Karpas-422 (cell line): ENCODE measurements at regions not wholly inside any gene's neighbourhood (a gene's known extent, or its start where the extent isn't known, plus 50 kb on each side); places are given as distances from the start of the nearest gene placed in this dataset.

Experiments used
- DNase-seq: peaks from one replicate; pipeline ENCODE4 v3.0.0-alpha.2; 2015
- H2AFZ ChIP-seq: fragments of 200-600 bp; sonication (generic); 2 replicates; pipeline ENCODE4 v1.6.1; 2014; ENCODE audit warnings: antibody characterized with exemption, low read length, mixed read lengths
- H3K27ac ChIP-seq: fragments of 200-600 bp; sonication (generic); 2 replicates; pipeline ENCODE4 v1.5.1; 2014; ENCODE audit warnings: mild to moderate bottlenecking, low read length, moderate library complexity
- H3K27me3 ChIP-seq: fragments of 200-600 bp; sonication (generic); 2 replicates; pipeline ENCODE4 v1.6.1; 2014; ENCODE audit warnings: low read length, mixed read lengths
- H3K36me3 ChIP-seq: fragments of 200-600 bp; sonication (generic); 2 replicates; pipeline ENCODE4 v1.6.1; 2014; ENCODE audit warnings: low read length, mixed read lengths; ENCODE audit not compliant: insufficient read depth
- H3K4me1 ChIP-seq: fragments of 200-600 bp; sonication (generic); 2 replicates; pipeline ENCODE4 v1.6.1; 2014; ENCODE audit warnings: mild to moderate bottlenecking, low read length, mixed read lengths
- H3K4me2 ChIP-seq: fragments of 200-600 bp; sonication (generic); 2 replicates; pipeline ENCODE4 v1.6.1; 2014; ENCODE audit warnings: low read length, low read depth, mild to moderate bottlenecking; ENCODE audit not compliant: poor library complexity, severe bottlenecking
- H3K4me3 ChIP-seq: fragments of 200-600 bp; sonication (generic); 2 replicates; pipeline ENCODE4 v1.5.1; 2014; ENCODE audit warnings: mild to moderate bottlenecking, antibody characterized with exemption, low read length, mixed read lengths
- H3K79me2 ChIP-seq: fragments of 200-600 bp; sonication (generic); 2 replicates; pipeline ENCODE4 v1.6.1; 2014; ENCODE audit warnings: mild to moderate bottlenecking, low read length, mixed read lengths
- H3K9ac ChIP-seq: fragments of 200-600 bp; sonication (generic); 2 replicates; pipeline ENCODE4 v1.6.0; 2014; ENCODE audit warnings: low read length
- H3K9me2 ChIP-seq: fragments of 200-600 bp; sonication (generic), shearing (Covaris generic); replicated peaks from 2 replicates; pipeline ENCODE4 v1.6.0; 2014; ENCODE audit warnings: mild to moderate bottlenecking, low read length, moderate library complexity; ENCODE audit not compliant: insufficient read depth
- H3K9me3 ChIP-seq: fragments of 300-700, 200-600 bp; sonication (generic); 2 replicates; pipeline ENCODE4 v1.6.1; 2014; ENCODE audit warnings: low read length, mixed read lengths
- H4K20me1 ChIP-seq: fragments of 200-600 bp; sonication (generic); 2 replicates; pipeline ENCODE4 v1.6.1; 2014; ENCODE audit warnings: mild to moderate bottlenecking, antibody characterized with exemption, low read length, low read depth; ENCODE audit not compliant: insufficient read depth

- H3K4me2 ChIP-seq = no peak overlapping the region
- H3K9me2 ChIP-seq = no peaks in the 10 kb centered on the region; the same call in 1 of the 2 replicates
- H3K9me3 ChIP-seq = no peaks in the 10 kb centered on the region
- no peaks in the 10 kb centered on the region for H3K4me1 ChIP-seq
- H3K4me3 ChIP-seq = no peak overlapping the region
- no peak overlapping the region for H3K9ac ChIP-seq
- no peaks in the 10 kb centered on the region for H3K27me3 ChIP-seq
- H3K27ac ChIP-seq = no peak overlapping the region
- H3K79me2 ChIP-seq = no peaks in the 10 kb centered on the region
- DNase-seq = no peak
- H4K20me1 ChIP-seq = no peaks in the 10 kb centered on the region
- no peak overlapping the region for H2AFZ ChIP-seq
- no peaks in the 10 kb centered on the region for H3K36me3 ChIP-seq
Observed at GRCh38 chr4:14428125-14428524, 574.2 kb upstream of the CPEB2 start.

GRCh38 chr4:14431155-14432134, 570.8 kb upstream of the CPEB2 start:
- Histone ChIP-seq H3K4me2 (no peak overlapping the region), H3K4me1 (no peaks in the 10 kb centered on the region), H3K9ac (no peak overlapping the region), H3K27ac (no peak overlapping the region), H3K79me2 (no peaks in the 10 kb centered on the region), H3K9me3 (no peaks in the 10 kb centered on the region), H3K9me2 (no peaks in the 10 kb centered on the region; the same call in 1 of the 2 replicates), H3K27me3 (no peaks in the 10 kb centered on the region), H3K36me3 (no peaks in the 10 kb centered on the region), H2AFZ (no peak overlapping the region), H4K20me1 (no peaks in the 10 kb centered on the region), H3K4me3 (no peak overlapping the region)
- DNase-seq = no peak

- DNase-seq = no peak
- H3K4me2 ChIP-seq = no peak overlapping the region
- H3K27me3 ChIP-seq = no peaks in the 10 kb centered on the region
- H3K79me2 ChIP-seq = no peaks in the 10 kb centered on the region
- H3K27ac ChIP-seq = no peak overlapping the region
- H3K9me3 ChIP-seq = no peaks in the 10 kb centered on the region
- H3K4me3 ChIP-seq = no peak overlapping the region
- no peaks in the 10 kb centered on the region for H4K20me1 ChIP-seq
- no peak overlapping the region for H2AFZ ChIP-seq
- no peaks in the 10 kb centered on the region for H3K4me1 ChIP-seq
- H3K9me2 ChIP-seq = no peaks in the 10 kb centered on the region
- H3K36me3 ChIP-seq = no peaks in the 10 kb centered on the region
- H3K9ac ChIP-seq = no peak overlapping the region
Observed at GRCh38 chr4:14434483-14434882, 567.8 kb upstream of the CPEB2 start.

- Histone ChIP-seq H2AFZ (no peak overlapping the region), H3K4me3 (no peak overlapping the region), H3K79me2 (no peaks in the 10 kb centered on the region), H3K9me3 (no peaks in the 10 kb centered on the region), H3K9me2 (no peaks in the 10 kb centered on the region), H4K20me1 (no peaks in the 10 kb centered on the region), H3K9ac (no peak overlapping the region), H3K36me3 (no peaks in the 10 kb centered on the region), H3K4me2 (no peak overlapping the region), H3K27me3 (no peaks in the 10 kb centered on the region), H3K27ac (no peak overlapping the region), H3K4me1 (no peaks in the 10 kb centered on the region)
- DNase-seq = no peak
Observed at GRCh38 chr4:14434916-14435315, 567.4 kb upstream of the CPEB2 start.

GRCh38 chr4:14441561-14441960, 560.7 kb upstream of the CPEB2 start:
- H3K79me2 ChIP-seq = no peaks in the 10 kb centered on the region
- no peak overlapping the region for H3K9ac ChIP-seq
- H3K4me3 ChIP-seq = no peak overlapping the region
- no peaks in the 10 kb centered on the region for H3K4me1 ChIP-seq
- no peak for DNase-seq
- no peak overlapping the region for H2AFZ ChIP-seq
- H4K20me1 ChIP-seq = no peaks in the 10 kb centered on the region
- H3K27ac ChIP-seq = no peak overlapping the region
- no peaks in the 10 kb centered on the region; the same call in 1 of the 2 replicates for H3K9me3 ChIP-seq
- no peaks in the 10 kb centered on the region for H3K36me3 ChIP-seq
- H3K4me2 ChIP-seq = no peak overlapping the region
- no peaks in the 10 kb centered on the region for H3K9me2 ChIP-seq
- H3K27me3 ChIP-seq = no peaks in the 10 kb centered on the region

- no peak overlapping the region for H2AFZ ChIP-seq
- no peak overlapping the region for H3K9ac ChIP-seq
- H3K9me2 ChIP-seq = no peaks in the 10 kb centered on the region
- H3K36me3 ChIP-seq = no peaks in the 10 kb centered on the region
- no peaks in the 10 kb centered on the region; the same call in 1 of the 2 replicates for H3K9me3 ChIP-seq
- H3K4me2 ChIP-seq = no peak overlapping the region
- no peaks in the 10 kb centered on the region for H3K27me3 ChIP-seq
- no peak overlapping the region for H3K4me3 ChIP-seq
- DNase-seq = no peak
- no peaks in the 10 kb centered on the region for H3K79me2 ChIP-seq
- H3K4me1 ChIP-seq = no peaks in the 10 kb centered on the region
- no peak overlapping the region for H3K27ac ChIP-seq
- H4K20me1 ChIP-seq = no peaks in the 10 kb centered on the region
Observed at GRCh38 chr4:14445882-14446281, 556.4 kb upstream of the CPEB2 start.

- no peaks in the 10 kb centered on the region for H3K36me3 ChIP-seq
- H3K27me3 ChIP-seq = no peaks in the 10 kb centered on the region
- no peak overlapping the region for H3K4me3 ChIP-seq
- no peaks in the 10 kb centered on the region for H4K20me1 ChIP-seq
- H3K9me3 ChIP-seq = no peaks in the 10 kb centered on the region; the same call in 1 of the 2 replicates
- DNase-seq = no peak
- no peak overlapping the region for H3K27ac ChIP-seq
- H3K4me1 ChIP-seq = no peaks in the 10 kb centered on the region
- no peaks in the 10 kb centered on the region for H3K9me2 ChIP-seq
- H3K4me2 ChIP-seq = no peak overlapping the region
- no peak overlapping the region for H3K9ac ChIP-seq
- no peak overlapping the region for H2AFZ ChIP-seq
- no peaks in the 10 kb centered on the region for H3K79me2 ChIP-seq
Observed at GRCh38 chr4:14446311-14446710, 556.0 kb upstream of the CPEB2 start.

- Histone ChIP-seq H3K27ac (no peak overlapping the region), H2AFZ (no peak overlapping the region), H4K20me1 (no peaks in the 10 kb centered on the region), H3K4me1 (no peaks in the 10 kb centered on the region), H3K9ac (no peak overlapping the region), H3K9me2 (no peaks in the 10 kb centered on the region), H3K79me2 (no peaks in the 10 kb centered on the region), H3K9me3 (no peaks in the 10 kb centered on the region; the same call in 1 of the 2 replicates), H3K27me3 (no peaks in the 10 kb centered on the region), H3K36me3 (no peaks in the 10 kb centered on the region), H3K4me2 (no peak overlapping the region), H3K4me3 (no peak overlapping the region)
- DNase-seq = no peak
Observed at GRCh38 chr4:14446904-14447303, 555.4 kb upstream of the CPEB2 start.
